ENCODE measurements at regions not wholly inside any gene's neighbourhood (a gene's known extent, or its start where the extent isn't known, plus 50 kb on each side); places are given as distances from the start of the nearest gene placed in this dataset.

GRCh38 chr4:57491388-57491787 lies 381.2 kb upstream of the IGFBP7 start:
- Histone ChIP-seq H3K36me3 (replicated peaks) (no peaks in the 10 kb centered on the region), H3K27me3 (replicated peaks) (no peaks in the 10 kb centered on the region), H3K4me3 (ENCODE audit: low read depth, low read length) (no peak overlapping the region), H3K27ac (no peak overlapping the region)
- in situ Hi-C loops (cut with HindIII; ENCODE audit: low pct_ligation_motif_present, low sequenced_read_pairs): no loop called here
- no peak for DNase-seq
- TF ChIP-seq, protein P1, sequence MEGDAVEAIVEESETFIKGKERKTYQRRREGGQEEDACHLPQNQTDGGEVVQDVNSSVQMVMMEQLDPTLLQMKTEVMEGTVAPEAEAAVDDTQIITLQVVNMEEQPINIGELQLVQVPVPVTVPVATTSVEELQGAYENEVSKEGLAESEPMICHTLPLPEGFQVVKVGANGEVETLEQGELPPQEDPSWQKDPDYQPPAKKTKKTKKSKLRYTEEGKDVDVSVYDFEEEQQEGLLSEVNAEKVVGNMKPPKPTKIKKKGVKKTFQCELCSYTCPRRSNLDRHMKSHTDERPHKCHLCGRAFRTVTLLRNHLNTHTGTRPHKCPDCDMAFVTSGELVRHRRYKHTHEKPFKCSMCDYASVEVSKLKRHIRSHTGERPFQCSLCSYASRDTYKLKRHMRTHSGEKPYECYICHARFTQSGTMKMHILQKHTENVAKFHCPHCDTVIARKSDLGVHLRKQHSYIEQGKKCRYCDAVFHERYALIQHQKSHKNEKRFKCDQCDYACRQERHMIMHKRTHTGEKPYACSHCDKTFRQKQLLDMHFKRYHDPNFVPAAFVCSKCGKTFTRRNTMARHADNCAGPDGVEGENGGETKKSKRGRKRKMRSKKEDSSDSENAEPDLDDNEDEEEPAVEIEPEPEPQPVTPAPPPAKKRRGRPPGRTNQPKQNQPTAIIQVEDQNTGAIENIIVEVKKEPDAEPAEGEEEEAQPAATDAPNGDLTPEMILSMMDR (IDR thresholded peaks at IDR 0.05; ENCODE audit: low read depth, low read length, missing control alignments): no peak

DNA sequence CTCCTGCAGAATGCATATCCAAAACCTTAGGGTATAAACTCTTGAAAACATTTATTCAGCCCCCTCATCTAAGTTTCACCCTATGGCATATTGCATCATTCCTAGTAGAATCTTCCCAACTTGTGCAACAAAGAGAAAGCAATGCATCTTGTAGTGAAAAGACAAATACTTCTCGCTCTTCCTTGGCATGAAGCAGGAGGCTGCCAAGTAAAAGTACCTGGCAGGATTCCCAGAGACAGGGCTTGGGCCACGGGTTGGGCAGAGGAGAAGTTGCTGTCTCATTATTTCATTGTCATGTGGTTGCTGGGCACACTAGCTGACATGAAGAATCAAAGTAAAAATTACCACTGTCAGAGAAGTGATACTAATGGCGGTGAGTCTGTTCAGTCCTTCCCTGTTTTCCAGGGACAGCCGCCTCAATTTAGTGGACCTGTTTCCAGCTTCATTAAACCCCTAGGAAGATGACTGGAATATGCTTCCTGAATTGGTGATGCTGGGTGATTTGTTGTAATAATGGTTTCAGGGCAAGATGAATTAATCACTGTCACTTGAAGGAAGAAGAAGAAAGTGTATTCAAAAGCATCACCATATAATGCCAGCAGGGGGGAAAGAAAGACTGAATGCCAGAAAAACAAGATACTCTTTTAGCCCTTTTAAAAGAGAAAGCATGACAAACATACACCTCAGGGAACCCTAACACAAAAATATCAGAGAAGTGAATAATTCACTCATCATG lies 380.5 kb upstream of the IGFBP7 start:
- no peak overlapping the region for H3K4me3 ChIP-seq (ENCODE audit: low read depth, low read length)
- DNase-seq: no peak
- TF ChIP-seq, protein P1 (IDR thresholded peaks at IDR 0.05; ENCODE audit: low read depth, low read length, missing control alignments): no peak
- H3K27me3 ChIP-seq (replicated peaks): no peaks in the 10 kb centered on the region
- H3K27ac ChIP-seq: no peak overlapping the region
- in situ Hi-C loops (cut with HindIII; ENCODE audit: low pct_ligation_motif_present, low sequenced_read_pairs): no loop called here
- no peaks in the 10 kb centered on the region for H3K36me3 ChIP-seq (replicated peaks)

DNA sequence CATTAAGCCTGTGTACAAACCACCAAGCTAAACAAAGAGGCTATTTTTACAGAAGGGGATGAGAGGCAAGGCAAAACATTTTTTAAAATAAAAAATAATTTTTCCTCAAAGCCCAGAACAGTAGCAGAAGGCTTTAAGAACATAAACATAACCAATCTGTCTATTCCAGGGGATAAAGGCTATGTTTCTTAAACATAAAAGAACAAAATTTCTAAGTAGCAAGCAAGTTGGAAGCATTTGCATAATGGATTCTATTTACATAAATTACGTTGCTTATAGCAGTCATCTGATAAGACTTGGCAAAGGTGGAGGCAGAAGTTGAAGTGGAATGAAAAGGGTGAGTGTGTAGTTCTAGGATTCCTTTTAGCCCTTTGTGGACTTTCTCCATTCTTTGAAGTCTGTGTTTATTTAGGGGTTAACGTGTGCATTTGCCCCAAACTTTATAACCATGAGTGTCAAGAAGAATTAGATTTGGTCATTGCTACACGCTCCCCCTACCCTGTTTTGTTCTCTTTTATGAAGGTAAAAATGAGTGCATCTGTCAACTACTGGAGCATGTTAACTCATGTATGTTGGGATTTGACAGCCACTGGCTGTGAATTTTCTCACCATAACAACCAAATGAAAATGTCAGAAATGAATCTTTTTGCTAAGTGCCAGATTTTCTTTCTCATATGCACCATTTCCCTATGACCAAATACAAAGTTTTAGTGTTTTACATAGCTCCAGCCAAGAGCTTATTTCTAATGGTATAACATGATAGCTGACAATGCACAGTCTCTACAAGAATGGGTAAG lies 378.4 kb upstream of the IGFBP7 start:
- in situ Hi-C loops (cut with HindIII; ENCODE audit: low pct_ligation_motif_present, low sequenced_read_pairs): no loop called here
- TF ChIP-seq, protein P1 (IDR thresholded peaks at IDR 0.05; ENCODE audit: low read depth, low read length, missing control alignments): no peak
- Histone ChIP-seq H3K36me3 (replicated peaks) (no peaks in the 10 kb centered on the region), H3K4me3 (ENCODE audit: low read depth, low read length) (no peak overlapping the region), H3K27ac (no peak overlapping the region), H3K27me3 (replicated peaks) (no peaks in the 10 kb centered on the region)
- DNase-seq: no peak

GRCh38 chr4:57475424-57475823 lies 365.2 kb upstream of the IGFBP7 start:
- TF ChIP-seq, protein P1 (IDR thresholded peaks at IDR 0.05; ENCODE audit: low read depth, low read length, missing control alignments): no peak
- Histone ChIP-seq H3K36me3 (replicated peaks) (no peaks in the 10 kb centered on the region), H3K27me3 (replicated peaks) (no peaks in the 10 kb centered on the region), H3K4me3 (ENCODE audit: low read depth, low read length) (no peak overlapping the region), H3K27ac (no peak overlapping the region)
- in situ Hi-C loops (cut with HindIII; ENCODE audit: low pct_ligation_motif_present, low sequenced_read_pairs): no loop called here
- no peak for DNase-seq

DNA sequence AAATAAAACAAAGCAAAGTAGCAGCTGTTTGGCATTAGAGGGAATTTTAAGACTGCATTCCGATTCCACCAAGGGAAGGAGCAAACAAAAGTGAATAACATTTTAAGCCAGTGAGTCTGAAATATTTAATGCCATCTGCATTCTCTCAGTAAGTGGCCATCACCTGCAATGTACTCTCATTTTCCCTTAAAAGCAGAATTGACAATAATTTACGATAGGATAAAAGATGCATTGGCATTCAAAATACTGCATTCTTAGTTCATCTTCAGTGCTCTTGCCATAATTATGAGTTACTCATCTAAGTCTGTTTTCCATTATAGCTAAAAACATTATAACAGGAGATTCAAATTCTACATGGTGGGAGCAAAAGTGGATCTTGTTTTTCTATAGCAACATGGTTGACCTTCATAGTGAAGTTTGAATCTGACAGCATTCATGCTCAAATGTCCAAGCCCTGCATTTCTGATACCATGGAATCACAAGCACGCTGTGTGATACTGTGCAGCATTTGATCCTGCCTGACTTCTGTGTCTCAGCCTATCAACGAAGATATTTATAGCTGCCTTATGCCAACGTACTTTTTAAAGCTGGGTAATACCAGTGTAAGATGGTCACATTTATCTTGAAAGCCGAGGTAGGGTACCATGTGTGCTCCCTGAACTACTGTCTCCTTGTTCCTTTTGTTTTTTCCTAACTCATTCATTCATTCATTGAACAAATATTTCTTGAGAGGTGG lies 355.3 kb upstream of the IGFBP7 start:
- H3K27ac ChIP-seq: no peak overlapping the region
- in situ Hi-C loops (cut with HindIII; ENCODE audit: low pct_ligation_motif_present, low sequenced_read_pairs): no loop called here
- H3K36me3 ChIP-seq (replicated peaks): no peaks in the 10 kb centered on the region
- TF ChIP-seq, protein P1 (IDR thresholded peaks at IDR 0.05; ENCODE audit: low read depth, low read length, missing control alignments): no peak
- H3K27me3 ChIP-seq (replicated peaks): no peaks in the 10 kb centered on the region
- no peak overlapping the region for H3K4me3 ChIP-seq (ENCODE audit: low read depth, low read length)
- DNase-seq: no peak

Data from brain microvascular endothelial cell (primary cell).